CD4-positive, alpha-beta T cell (primary cell): ENCODE measurements at regions not wholly inside any gene's neighbourhood (a gene's known extent, or its start where the extent isn't known, plus 50 kb on each side); places are given as distances from the start of the nearest gene placed in this dataset.

ENCODE experiments used
- ATAC-seq: fragments of 200-7000 bp; cut with Tn5 transposase; one replicate; pipeline ENCODE4 v1.10.0; 2022; ENCODE audit warnings: mild to moderate bottlenecking; ENCODE audit not compliant: poor library complexity
- CTCF ChIA-PET: fragments of 350-600 bp; sonication (Branson Sonifier 250); formaldehyde crosslinking; loops from one replicate; lab custom pipeline; 2021; ENCODE audit warnings: antibody characterized with exemption, inconsistent platforms; lab: Charles Lee
- POLR2A ChIA-PET: fragments of 350-600 bp; sonication (Branson Sonifier 250); formaldehyde crosslinking; loops from one replicate; lab custom pipeline; 2021; ENCODE audit warnings: antibody characterized with exemption, inconsistent platforms; lab: Charles Lee
- DNase-seq, 14 experiments: peaks; one replicate each; pipeline ENCODE4 v3.0.0-alpha.2; 2013 to 2020; ENCODE audit warnings: mixed read lengths in 2 of 14
- H3K27ac ChIP-seq, 2 donors: one replicate each; pipeline versions ENCODE4 v1.5.1 to v1.7.0; 2013; ENCODE audit warnings: low read length in 2 of 2, low read depth in 1 of 2, mild to moderate bottlenecking in 1 of 2
- H3K27me3 ChIP-seq, 2 experiments: 1 replicate in 1 of 2; 2 replicates in 1 of 2; pipeline versions ENCODE4 v1.6.1 to v1.7.0; 2013; ENCODE audit warnings: low read length in 2 of 2, control low read depth in 1 of 2, mild to moderate bottlenecking in 1 of 2, moderate library complexity in 1 of 2; ENCODE audit not compliant: insufficient read depth in 2 of 2, control insufficient read depth in 1 of 2
- H3K36me3 ChIP-seq: one replicate; pipeline ENCODE4 v1.6.1; 2013; ENCODE audit warnings: low read length, control low read depth; ENCODE audit not compliant: insufficient read depth
- H3K4me1 ChIP-seq: one replicate; pipeline ENCODE4 v1.6.1; 2013; ENCODE audit warnings: low read length, control low read depth; ENCODE audit not compliant: insufficient read depth
- H3K4me3 ChIP-seq: one replicate; pipeline ENCODE4 v1.5.1; 2013; ENCODE audit warnings: mild to moderate bottlenecking, low read length, moderate library complexity
- H3K9me3 ChIP-seq, 2 experiments: 1 replicate in 1 of 2; 2 replicates in 1 of 2; pipeline versions ENCODE4 v1.6.1 to v1.7.0; 2013; ENCODE audit warnings: low read length in 2 of 2, mild to moderate bottlenecking in 2 of 2, control low read depth in 1 of 2, moderate library complexity in 1 of 2; ENCODE audit not compliant: control insufficient read depth in 1 of 2, insufficient read depth in 1 of 2
- H3K27ac Mint-ChIP-seq: one replicate; pipeline ENCODE4 v1.8.0; 2020; ENCODE audit warnings: mixed read lengths
- H3K27me3 Mint-ChIP-seq: one replicate; pipeline ENCODE4 v1.8.0; 2021; ENCODE audit warnings: mixed read lengths
- H3K36me3 Mint-ChIP-seq: one replicate; pipeline ENCODE4 v1.8.0; 2021; ENCODE audit warnings: low read depth, mixed read lengths
- H3K4me1 Mint-ChIP-seq: one replicate; pipeline ENCODE4 v1.8.0; 2021; ENCODE audit warnings: low read depth, mixed read lengths
- H3K4me3 Mint-ChIP-seq: one replicate; pipeline ENCODE4 v1.8.0; 2020; ENCODE audit warnings: mild to moderate bottlenecking, mixed read lengths
- H3K9me3 Mint-ChIP-seq: one replicate; pipeline ENCODE4 v1.8.0; 2020; ENCODE audit warnings: mixed read lengths
- intact Hi-C, 2 experiments: fragments of 100-400 bp; cut with DNase I in 1 of 2; cut with micrococcal nuclease in 1 of 2; formaldehyde crosslinking; loops; one replicate each; pipeline versions ENCODE4 v1.15.1 to v1.9.0; 2023 to 2025; cut with DNase I, micrococcal nuclease
- TF ChIP-seq, protein P1 (sequence below): fragments of 200-600 bp; IDR thresholded peaks from one replicate; pipeline ENCODE4 v1.8.0; 2022; ENCODE audit warnings: antibody characterized with exemption, mild to moderate bottlenecking

- CTCF ChIA-PET, result no interaction called here
- H3K27ac ChIP-seq, result no peak overlapping the region
Observed at GRCh38 chr2:6109831-6110230, 417.6 kb downstream of the SOX11 start.

DNA sequence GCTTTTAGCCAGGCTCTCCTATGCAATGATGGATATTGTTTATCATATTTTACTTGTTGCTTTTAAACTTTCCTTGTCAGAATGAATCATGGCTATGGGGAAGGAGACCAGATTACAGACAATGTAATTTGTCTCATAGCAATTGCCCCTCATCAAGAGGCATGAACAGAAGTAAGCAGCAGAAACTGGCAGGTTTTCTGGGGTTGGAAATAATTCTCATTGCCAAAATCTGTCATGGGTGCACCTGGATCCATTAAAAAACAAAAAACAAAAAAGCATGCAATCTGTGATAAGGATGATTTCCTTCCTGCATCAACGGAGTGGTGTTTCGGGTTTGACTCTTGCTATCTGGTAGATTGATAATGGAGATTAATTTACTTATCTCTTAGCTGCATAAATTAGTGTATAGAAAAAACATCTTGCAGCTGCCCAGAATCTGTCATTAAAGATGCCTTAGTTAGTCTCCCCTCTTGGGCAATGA is 419.6 kb downstream of the SOX11 start:
- H3K27ac Mint-ChIP-seq, result no peak overlapping the region
- no peaks in the 10 kb centered on the region for H3K4me1 Mint-ChIP-seq
- H3K27me3 Mint-ChIP-seq, result no peaks in the 10 kb centered on the region
- ChIA-PET CTCF (no interaction called here), POLR2A (no interaction called here)
- TF ChIP-seq, protein P1, sequence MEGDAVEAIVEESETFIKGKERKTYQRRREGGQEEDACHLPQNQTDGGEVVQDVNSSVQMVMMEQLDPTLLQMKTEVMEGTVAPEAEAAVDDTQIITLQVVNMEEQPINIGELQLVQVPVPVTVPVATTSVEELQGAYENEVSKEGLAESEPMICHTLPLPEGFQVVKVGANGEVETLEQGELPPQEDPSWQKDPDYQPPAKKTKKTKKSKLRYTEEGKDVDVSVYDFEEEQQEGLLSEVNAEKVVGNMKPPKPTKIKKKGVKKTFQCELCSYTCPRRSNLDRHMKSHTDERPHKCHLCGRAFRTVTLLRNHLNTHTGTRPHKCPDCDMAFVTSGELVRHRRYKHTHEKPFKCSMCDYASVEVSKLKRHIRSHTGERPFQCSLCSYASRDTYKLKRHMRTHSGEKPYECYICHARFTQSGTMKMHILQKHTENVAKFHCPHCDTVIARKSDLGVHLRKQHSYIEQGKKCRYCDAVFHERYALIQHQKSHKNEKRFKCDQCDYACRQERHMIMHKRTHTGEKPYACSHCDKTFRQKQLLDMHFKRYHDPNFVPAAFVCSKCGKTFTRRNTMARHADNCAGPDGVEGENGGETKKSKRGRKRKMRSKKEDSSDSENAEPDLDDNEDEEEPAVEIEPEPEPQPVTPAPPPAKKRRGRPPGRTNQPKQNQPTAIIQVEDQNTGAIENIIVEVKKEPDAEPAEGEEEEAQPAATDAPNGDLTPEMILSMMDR, result no peak
- H3K36me3 ChIP-seq, result no peaks in the 10 kb centered on the region
- no peaks in the 10 kb centered on the region for H3K4me1 ChIP-seq
- peaks cover 3% of the 10 kb centered on the region for H3K9me3 Mint-ChIP-seq
- no peak for DNase-seq
- H3K4me3 ChIP-seq, result no peak overlapping the region
- no peaks in the 10 kb centered on the region for H3K9me3 ChIP-seq
- intact Hi-C loops, result no loop called here
- H3K27ac ChIP-seq, result no peak overlapping the region
- ATAC-seq, result no peak
- H3K4me3 Mint-ChIP-seq, result no peak overlapping the region
- no peaks in the 10 kb centered on the region for H3K27me3 ChIP-seq
- H3K36me3 Mint-ChIP-seq, result no peaks in the 10 kb centered on the region

More at GRCh38 chr2:6109831-6110230, 417.6 kb downstream of the SOX11 start:
- TF ChIP-seq, protein P1, result no peak
- DNase-seq, result no peak
- Histone ChIP-seq H3K4me3 (no peak overlapping the region), H3K4me1 (no peaks in the 10 kb centered on the region), H3K9me3 (peaks cover 0 to 3% of the 10 kb centered on the region in 2 experiments), H3K36me3 (no peaks in the 10 kb centered on the region), H3K27me3 (no peaks in the 10 kb centered on the region)
- Mint-ChIP-seq H3K36me3 (no peaks in the 10 kb centered on the region), H3K9me3 (peaks cover 2% of the 10 kb centered on the region), H3K4me1 (no peaks in the 10 kb centered on the region), H3K4me3 (no peak overlapping the region), H3K27ac (no peak overlapping the region), H3K27me3 (no peaks in the 10 kb centered on the region)
- POLR2A ChIA-PET, result no interaction called here
- intact Hi-C loops, result no loop called here
- ATAC-seq, result no peak

- Histone ChIP-seq H3K4me3 (no peak overlapping the region), H3K4me1 (no peaks in the 10 kb centered on the region), H3K9me3 (peaks cover 0 to 3% of the 10 kb centered on the region in 2 experiments), H3K27me3 (no peaks in the 10 kb centered on the region), H3K27ac (no peak overlapping the region), H3K36me3 (no peaks in the 10 kb centered on the region)
- H3K27me3 Mint-ChIP-seq, result no peaks in the 10 kb centered on the region
- H3K36me3 Mint-ChIP-seq, result no peaks in the 10 kb centered on the region
- TF ChIP-seq, protein P1, result no peak
- ChIA-PET CTCF (no interaction called here), POLR2A (no interaction called here)
- intact Hi-C loops, result no loop called here
- DNase-seq (no peak), ATAC-seq (no peak)
- no peak overlapping the region for H3K4me3 Mint-ChIP-seq
- H3K4me1 Mint-ChIP-seq, result no peaks in the 10 kb centered on the region
- no peak overlapping the region for H3K27ac Mint-ChIP-seq
- peaks cover 3% of the 10 kb centered on the region for H3K9me3 Mint-ChIP-seq
Observed at GRCh38 chr2:6113786-6114185, 421.6 kb downstream of the SOX11 start.
